ENCODE measurements at regions not wholly inside any gene's neighbourhood (a gene's known extent, or its start where the extent isn't known, plus 50 kb on each side); places are given as distances from the start of the nearest gene placed in this dataset.

GRCh38 chr10:118931436-118931835, 98.1 kb upstream of the NANOS1 start:
- TF ChIP-seq, protein P1, sequence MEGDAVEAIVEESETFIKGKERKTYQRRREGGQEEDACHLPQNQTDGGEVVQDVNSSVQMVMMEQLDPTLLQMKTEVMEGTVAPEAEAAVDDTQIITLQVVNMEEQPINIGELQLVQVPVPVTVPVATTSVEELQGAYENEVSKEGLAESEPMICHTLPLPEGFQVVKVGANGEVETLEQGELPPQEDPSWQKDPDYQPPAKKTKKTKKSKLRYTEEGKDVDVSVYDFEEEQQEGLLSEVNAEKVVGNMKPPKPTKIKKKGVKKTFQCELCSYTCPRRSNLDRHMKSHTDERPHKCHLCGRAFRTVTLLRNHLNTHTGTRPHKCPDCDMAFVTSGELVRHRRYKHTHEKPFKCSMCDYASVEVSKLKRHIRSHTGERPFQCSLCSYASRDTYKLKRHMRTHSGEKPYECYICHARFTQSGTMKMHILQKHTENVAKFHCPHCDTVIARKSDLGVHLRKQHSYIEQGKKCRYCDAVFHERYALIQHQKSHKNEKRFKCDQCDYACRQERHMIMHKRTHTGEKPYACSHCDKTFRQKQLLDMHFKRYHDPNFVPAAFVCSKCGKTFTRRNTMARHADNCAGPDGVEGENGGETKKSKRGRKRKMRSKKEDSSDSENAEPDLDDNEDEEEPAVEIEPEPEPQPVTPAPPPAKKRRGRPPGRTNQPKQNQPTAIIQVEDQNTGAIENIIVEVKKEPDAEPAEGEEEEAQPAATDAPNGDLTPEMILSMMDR (conservative IDR thresholded peaks at IDR 0.05 in 1 of 2, IDR thresholded peaks at IDR 0.05 in 1 of 2; ENCODE audit: low read depth in 1 of 2, low read length in 2 of 2) = no peak
- TF ChIP-seq EZH2 (IDR thresholded peaks at IDR 0.05; ENCODE audit: low read length, missing control alignments) = no peak

Measured in fibroblast of lung (primary cell).